Cardiac fibroblast (primary cell): ENCODE measurements at regions not wholly inside any gene's neighbourhood (a gene's known extent, or its start where the extent isn't known, plus 50 kb on each side); places are given as distances from the start of the nearest gene placed in this dataset.

ENCODE experiments used
- DNase-seq, 2 donors: peaks; one replicate each; pipeline versions ENCODE4 v3.0.0 to v3.0.0-alpha.2; 2010; ENCODE audit warnings: low read depth in 2 of 2
- H3K4me3 ChIP-seq, 2 donors: replicated peaks in 1 of 2; 1 replicate in 1 of 2; 2 replicates in 1 of 2; pipeline ENCODE4 v1.5.1; 2011; ENCODE audit warnings: low read depth in 2 of 2, low read length in 2 of 2, mild to moderate bottlenecking in 2 of 2, moderate library complexity in 1 of 2
- TF ChIP-seq, protein P1 (sequence below): IDR thresholded peaks from one replicate; pipeline ENCODE4 v1.5.1; 2011; ENCODE audit warnings: low read depth, mild to moderate bottlenecking, low read length, inconsistent platforms

DNA sequence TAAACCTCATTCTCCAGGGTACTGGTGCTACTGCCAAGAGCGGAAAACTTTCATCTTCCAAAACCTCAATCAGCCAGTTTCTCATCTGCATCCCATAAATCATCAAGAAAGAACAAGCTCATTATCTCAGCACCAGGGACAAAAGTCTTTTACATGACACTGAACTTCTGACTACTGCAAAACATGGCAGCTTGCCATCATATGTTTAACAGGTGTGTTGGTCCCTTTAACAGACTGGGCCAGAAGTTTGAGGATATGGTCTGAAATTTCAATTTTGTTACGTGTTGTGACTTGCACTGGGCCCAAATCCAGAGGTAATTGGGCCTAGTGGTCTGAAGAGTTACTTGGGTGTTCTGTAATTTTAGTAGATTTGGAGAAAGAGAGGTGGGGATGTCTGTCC lies 305.4 kb upstream of the SEL1L start:
- DNase-seq = no peak
- TF ChIP-seq, protein P1, sequence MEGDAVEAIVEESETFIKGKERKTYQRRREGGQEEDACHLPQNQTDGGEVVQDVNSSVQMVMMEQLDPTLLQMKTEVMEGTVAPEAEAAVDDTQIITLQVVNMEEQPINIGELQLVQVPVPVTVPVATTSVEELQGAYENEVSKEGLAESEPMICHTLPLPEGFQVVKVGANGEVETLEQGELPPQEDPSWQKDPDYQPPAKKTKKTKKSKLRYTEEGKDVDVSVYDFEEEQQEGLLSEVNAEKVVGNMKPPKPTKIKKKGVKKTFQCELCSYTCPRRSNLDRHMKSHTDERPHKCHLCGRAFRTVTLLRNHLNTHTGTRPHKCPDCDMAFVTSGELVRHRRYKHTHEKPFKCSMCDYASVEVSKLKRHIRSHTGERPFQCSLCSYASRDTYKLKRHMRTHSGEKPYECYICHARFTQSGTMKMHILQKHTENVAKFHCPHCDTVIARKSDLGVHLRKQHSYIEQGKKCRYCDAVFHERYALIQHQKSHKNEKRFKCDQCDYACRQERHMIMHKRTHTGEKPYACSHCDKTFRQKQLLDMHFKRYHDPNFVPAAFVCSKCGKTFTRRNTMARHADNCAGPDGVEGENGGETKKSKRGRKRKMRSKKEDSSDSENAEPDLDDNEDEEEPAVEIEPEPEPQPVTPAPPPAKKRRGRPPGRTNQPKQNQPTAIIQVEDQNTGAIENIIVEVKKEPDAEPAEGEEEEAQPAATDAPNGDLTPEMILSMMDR = no peak

DNA sequence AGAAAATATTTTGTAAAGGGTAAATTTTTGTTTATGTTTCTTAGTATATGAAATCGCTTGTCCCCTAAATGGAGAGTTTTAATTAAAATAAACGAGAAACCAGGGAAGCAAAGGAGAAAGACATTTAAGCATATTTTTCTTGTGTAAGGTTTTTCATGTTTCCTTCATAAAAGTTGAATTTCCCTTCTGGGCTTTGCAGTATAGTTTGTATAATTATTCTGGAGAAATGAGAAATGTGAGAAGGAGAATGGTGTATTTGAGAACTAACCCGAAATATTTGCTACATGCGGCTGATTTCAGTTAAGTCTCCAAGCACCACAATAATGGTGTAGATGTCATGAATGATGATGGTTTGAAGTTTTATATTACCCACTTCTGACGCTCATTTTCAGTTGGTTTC lies 307.7 kb upstream of the SEL1L start:
- TF ChIP-seq, protein P1 = no peak
- DNase-seq = no peak
- H3K4me3 ChIP-seq = no peak overlapping the region

More for the DNA sequence above, 305.4 kb upstream of the SEL1L start:
- H3K4me3 ChIP-seq = no peak overlapping the region

DNA sequence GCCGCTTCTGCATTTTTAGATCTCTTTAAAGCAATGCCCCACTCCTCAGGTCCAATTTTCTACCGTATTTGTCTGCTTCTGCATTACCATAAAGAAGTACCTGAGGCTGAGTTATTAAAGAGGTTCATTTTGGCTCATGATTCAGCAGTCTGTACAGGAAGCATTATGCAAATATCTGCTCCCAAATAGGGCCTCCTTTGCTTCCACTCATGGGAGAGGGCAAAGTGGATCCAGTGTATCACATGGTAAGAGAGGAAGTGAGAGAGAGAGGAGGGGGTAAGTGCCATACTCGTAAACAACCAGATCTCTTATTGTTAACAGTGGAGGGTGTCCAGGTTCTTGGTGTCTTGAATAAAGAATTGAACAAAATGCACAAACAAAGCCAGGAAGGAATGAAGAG lies 316.1 kb upstream of the SEL1L start:
- no peak overlapping the region for H3K4me3 ChIP-seq
- no peak for DNase-seq
- TF ChIP-seq, protein P1 = no peak

DNA sequence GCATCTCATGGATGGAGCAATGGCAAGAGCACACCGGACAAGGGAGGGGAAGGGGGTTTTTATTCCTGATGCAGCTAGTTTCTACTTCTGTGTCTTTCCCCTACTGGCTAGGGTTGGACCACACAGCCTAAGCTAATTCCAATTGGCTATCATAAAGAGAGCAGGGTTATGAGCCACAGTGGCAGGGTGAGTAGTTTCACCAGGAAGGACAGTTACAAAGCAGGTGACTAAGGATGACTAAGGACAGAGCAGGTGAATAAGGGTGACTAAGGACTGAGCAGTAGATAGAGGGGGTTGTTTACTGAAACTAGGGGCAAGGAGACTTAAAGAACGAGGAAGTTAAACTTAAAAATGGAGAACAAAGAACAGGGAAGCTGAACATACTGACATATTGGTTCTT lies 321.4 kb upstream of the SEL1L start:
- no peak for DNase-seq
- TF ChIP-seq, protein P1 = no peak
- no peak overlapping the region for H3K4me3 ChIP-seq

DNA sequence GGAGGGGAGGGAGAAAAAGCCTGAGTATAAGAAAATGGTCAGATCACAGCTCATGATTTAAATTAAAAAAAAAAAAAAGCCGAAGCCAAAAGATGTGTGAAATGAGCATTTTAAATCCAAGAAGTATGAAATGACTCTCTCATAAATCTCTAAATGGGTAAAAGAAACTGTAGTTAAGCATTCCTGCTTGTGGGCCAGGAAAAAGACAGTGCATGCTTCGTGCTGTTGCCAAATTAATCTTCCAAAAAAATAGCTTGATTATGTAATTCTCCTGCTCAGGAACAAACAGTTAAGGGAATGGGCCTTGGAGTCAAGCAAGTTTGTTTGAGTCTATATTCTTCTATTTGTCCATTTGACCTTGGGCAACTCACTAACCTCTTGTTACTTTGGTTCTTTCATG lies 325.4 kb upstream of the SEL1L start:
- DNase-seq = no peak
- no peak overlapping the region for H3K4me3 ChIP-seq
- TF ChIP-seq, protein P1 = no peak

DNA sequence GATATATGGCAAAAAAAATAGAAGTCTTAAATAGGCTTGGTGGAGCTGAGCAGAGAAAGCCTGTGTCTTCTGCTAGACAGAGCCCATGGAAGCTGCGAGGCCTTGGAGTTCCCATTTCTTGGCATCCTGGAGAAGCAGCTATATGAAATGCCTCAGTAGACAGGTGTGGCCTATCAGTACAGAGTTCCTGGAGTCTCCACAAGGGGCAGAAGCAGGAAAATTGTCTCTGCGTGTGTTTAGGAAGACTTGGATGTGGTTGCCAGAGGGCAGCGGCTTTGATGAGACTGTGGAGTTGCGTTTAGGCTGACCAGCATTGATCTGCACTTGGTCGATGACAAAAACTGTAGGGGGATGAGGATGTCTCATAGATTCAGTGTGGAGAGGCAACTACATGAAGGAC lies 334.5 kb upstream of the SEL1L start:
- no peak for DNase-seq
- H3K4me3 ChIP-seq = no peak overlapping the region
- TF ChIP-seq, protein P1 = no peak

DNA sequence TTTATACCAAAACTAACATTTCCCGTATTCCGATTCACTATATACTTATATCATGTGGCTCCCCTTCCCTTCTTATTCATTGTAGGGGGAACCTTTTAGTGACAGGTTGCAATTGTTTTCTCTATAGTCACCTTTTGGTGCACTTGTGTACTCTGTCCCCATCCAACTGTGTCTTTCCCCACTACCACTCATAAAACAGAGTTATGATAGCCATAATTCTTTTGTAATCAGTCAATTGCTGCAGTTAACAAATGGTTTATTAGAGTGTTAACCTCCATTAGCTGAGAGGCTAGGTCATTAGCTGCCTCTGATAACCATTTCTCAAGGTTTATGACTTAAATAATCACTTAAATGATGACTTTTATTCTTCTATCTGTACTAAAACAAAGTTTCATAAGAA lies 338.1 kb upstream of the SEL1L start:
- no peak overlapping the region for H3K4me3 ChIP-seq
- TF ChIP-seq, protein P1 = no peak
- no peak for DNase-seq
